ENCODE measurements at regions not wholly inside any gene's neighbourhood (a gene's known extent, or its start where the extent isn't known, plus 50 kb on each side); places are given as distances from the start of the nearest gene placed in this dataset.

DNA sequence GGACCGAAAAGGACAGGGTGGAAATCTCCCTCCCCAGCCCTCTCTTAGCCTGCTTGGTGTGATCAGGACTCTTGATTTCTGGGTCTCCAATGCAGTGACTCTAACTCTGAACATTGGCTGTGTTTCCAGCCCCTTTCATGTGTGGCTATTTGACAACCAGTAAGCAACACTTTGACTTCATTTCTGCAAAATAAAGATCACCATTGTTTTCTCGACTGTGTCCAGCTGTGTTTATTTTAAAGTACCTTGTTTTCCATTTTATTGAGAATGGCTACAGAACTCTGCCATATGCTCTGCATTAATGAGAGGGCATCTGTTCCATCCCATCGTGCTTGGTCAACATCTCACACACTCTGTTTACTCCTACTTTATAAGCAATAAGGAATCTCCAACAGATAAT lies 60.9 kb upstream of the TAGAP start (continued):
- TF ChIP-seq CTBP2 (IDR thresholded peaks at IDR 0.05; ENCODE audit: borderline replicate concordance, insufficient read depth, insufficient read length, low read length): no peak
- TF ChIP-seq RXRA (IDR thresholded peaks at IDR 0.05; ENCODE audit: insufficient read depth, low read depth, low read length): no peak
- no peak for TF ChIP-seq MAFK (IDR thresholded peaks at IDR 0.05; ENCODE audit: low read depth, low read length)

Measured in H1 (cell line).